ENCODE measurements at regions not wholly inside any gene's neighbourhood (a gene's known extent, or its start where the extent isn't known, plus 50 kb on each side); places are given as distances from the start of the nearest gene placed in this dataset.
"Not testable (repeated sequence)": the region's sequence is repeated elsewhere in the genome, so short reads cannot be mapped to it uniquely, and the experiment has no call there.

- no peak overlapping the region for H3K4me3 ChIP-seq (ENCODE audit: control insufficient read depth, low read depth, low read length)
- DNase-seq (ENCODE audit: low read depth), result no peak
- no peak for TF ChIP-seq CTCF (IDR thresholded peaks at IDR 0.05; ENCODE audit: control insufficient read depth, insufficient read depth, low read depth, low read length, missing control alignments)
Observed at GRCh38 chr2:88949336-88949735, 257.9 kb downstream of the RPIA start.

- peak; percentile 27 for TF ChIP-seq CTCF (IDR thresholded peaks at IDR 0.05; ENCODE audit: control insufficient read depth, insufficient read depth, low read depth, low read length, missing control alignments)
- no peak overlapping the region for H3K4me3 ChIP-seq (ENCODE audit: control insufficient read depth, low read depth, low read length)
- no peak for DNase-seq (ENCODE audit: low read depth)
Observed at GRCh38 chr2:88950010-88950409, 258.5 kb downstream of the RPIA start.

- no peak overlapping the region for H3K4me3 ChIP-seq (ENCODE audit: control insufficient read depth, low read depth, low read length)
- no peak for DNase-seq (ENCODE audit: low read depth)
- TF ChIP-seq CTCF (IDR thresholded peaks at IDR 0.05; ENCODE audit: control insufficient read depth, insufficient read depth, low read depth, low read length, missing control alignments), result no peak
Observed at GRCh38 chr2:88955607-88956006, 264.1 kb downstream of the RPIA start.

GRCh38 chr2:88959480-88960204 lies 268.2 kb downstream of the RPIA start:
- H3K4me3 ChIP-seq (ENCODE audit: control insufficient read depth, low read depth, low read length), result no peak overlapping the region
- no peak for TF ChIP-seq CTCF (IDR thresholded peaks at IDR 0.05; ENCODE audit: control insufficient read depth, insufficient read depth, low read depth, low read length, missing control alignments)
- peak; percentile 2 for DNase-seq (ENCODE audit: low read depth)

GRCh38 chr2:88961323-88961722 lies 269.9 kb downstream of the RPIA start:
- DNase-seq (ENCODE audit: low read depth); H3K4me3 ChIP-seq (ENCODE audit: control insufficient read depth, low read depth, low read length): not testable (repeated sequence)

GRCh38 chr2:88967844-88968243 lies 276.4 kb downstream of the RPIA start:
- H3K4me3 ChIP-seq (ENCODE audit: control insufficient read depth, low read depth, low read length), result no peak overlapping the region
- no peak for DNase-seq (ENCODE audit: low read depth)
- peak; percentile 43 for TF ChIP-seq CTCF (IDR thresholded peaks at IDR 0.05; ENCODE audit: control insufficient read depth, insufficient read depth, low read depth, low read length, missing control alignments)

- DNase-seq (ENCODE audit: low read depth); H3K4me3 ChIP-seq (ENCODE audit: control insufficient read depth, low read depth, low read length): not testable (repeated sequence)
Observed at GRCh38 chr2:88978011-88978410, 286.5 kb downstream of the RPIA start.

- not testable (repeated sequence) for H3K4me3 ChIP-seq (ENCODE audit: control insufficient read depth, low read depth, low read length); DNase-seq (ENCODE audit: low read depth)
Observed at GRCh38 chr2:88978446-88978845, 287.0 kb downstream of the RPIA start.

GRCh38 chr2:88984079-88984478 lies 292.6 kb downstream of the RPIA start:
- not testable (repeated sequence) for DNase-seq (ENCODE audit: low read depth); H3K4me3 ChIP-seq (ENCODE audit: control insufficient read depth, low read depth, low read length)

- not testable (repeated sequence) for DNase-seq (ENCODE audit: low read depth); H3K4me3 ChIP-seq (ENCODE audit: control insufficient read depth, low read depth, low read length)
Observed at GRCh38 chr2:88986721-88987330, 295.4 kb downstream of the RPIA start.

- not testable (repeated sequence) for DNase-seq (ENCODE audit: low read depth); H3K4me3 ChIP-seq (ENCODE audit: control insufficient read depth, low read depth, low read length)
Observed at GRCh38 chr2:88988617-88989016, 297.1 kb downstream of the RPIA start.

GRCh38 chr2:88992819-88993218 lies 301.3 kb downstream of the RPIA start:
- not testable (repeated sequence) for H3K4me3 ChIP-seq (ENCODE audit: control insufficient read depth, low read depth, low read length); DNase-seq (ENCODE audit: low read depth)

Data from AG09309 (cell line).